DND-41 (cell line): ENCODE measurements at regions not wholly inside any gene's neighbourhood (a gene's known extent, or its start where the extent isn't known, plus 50 kb on each side); places are given as distances from the start of the nearest gene placed in this dataset.

Experiments
- EZH2 ChIP-seq: IDR thresholded peaks from 3 replicates; pipeline ENCODE4 v1.6.1; 2012; ENCODE audit warnings: borderline replicate concordance, low read depth, mild to moderate bottlenecking, moderate library complexity, low read length, inconsistent platforms; ENCODE audit not compliant: severe bottlenecking
- TF ChIP-seq, protein P1 (sequence below): IDR thresholded peaks from 2 replicates; pipeline ENCODE4 v1.5.1; 2012; ENCODE audit warnings: borderline replicate concordance, low read length, moderate library complexity, mild to moderate bottlenecking; ENCODE audit not compliant: poor library complexity, severe bottlenecking; ENCODE audit errors: extremely low read depth

DNA sequence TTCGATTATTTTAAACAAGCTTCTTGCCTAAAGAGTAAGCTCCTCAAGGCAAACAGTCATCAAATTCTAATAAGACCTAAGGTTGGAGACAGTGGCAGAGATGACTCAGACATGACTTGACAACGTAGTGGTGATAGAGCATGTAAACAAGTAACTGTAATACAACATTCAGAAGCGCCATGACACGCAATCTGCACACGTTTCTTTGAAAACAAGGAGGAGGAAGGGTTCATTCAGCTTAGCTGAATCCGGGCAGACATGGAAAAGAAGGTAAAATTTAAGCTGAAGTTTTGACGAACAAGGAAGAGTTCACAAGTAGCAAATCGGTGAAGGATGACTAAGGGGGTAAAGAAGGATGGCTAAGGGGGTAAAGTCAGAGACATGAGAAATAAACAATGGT is 152.4 kb upstream of the ZC3H12C start:
- TF ChIP-seq, protein P1, sequence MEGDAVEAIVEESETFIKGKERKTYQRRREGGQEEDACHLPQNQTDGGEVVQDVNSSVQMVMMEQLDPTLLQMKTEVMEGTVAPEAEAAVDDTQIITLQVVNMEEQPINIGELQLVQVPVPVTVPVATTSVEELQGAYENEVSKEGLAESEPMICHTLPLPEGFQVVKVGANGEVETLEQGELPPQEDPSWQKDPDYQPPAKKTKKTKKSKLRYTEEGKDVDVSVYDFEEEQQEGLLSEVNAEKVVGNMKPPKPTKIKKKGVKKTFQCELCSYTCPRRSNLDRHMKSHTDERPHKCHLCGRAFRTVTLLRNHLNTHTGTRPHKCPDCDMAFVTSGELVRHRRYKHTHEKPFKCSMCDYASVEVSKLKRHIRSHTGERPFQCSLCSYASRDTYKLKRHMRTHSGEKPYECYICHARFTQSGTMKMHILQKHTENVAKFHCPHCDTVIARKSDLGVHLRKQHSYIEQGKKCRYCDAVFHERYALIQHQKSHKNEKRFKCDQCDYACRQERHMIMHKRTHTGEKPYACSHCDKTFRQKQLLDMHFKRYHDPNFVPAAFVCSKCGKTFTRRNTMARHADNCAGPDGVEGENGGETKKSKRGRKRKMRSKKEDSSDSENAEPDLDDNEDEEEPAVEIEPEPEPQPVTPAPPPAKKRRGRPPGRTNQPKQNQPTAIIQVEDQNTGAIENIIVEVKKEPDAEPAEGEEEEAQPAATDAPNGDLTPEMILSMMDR: no peak
- TF ChIP-seq EZH2: no peak
